Ectodermal cell (in vitro differentiated cells): ENCODE measurements at regions not wholly inside any gene's neighbourhood (a gene's known extent, or its start where the extent isn't known, plus 50 kb on each side); places are given as distances from the start of the nearest gene placed in this dataset.
"Not testable (repeated sequence)": the region's sequence is repeated elsewhere in the genome, so short reads cannot be mapped to it uniquely, and the experiment has no call there.

Source experiments
- H3K27ac ChIP-seq: 2 replicates; pipeline ENCODE4 v1.7.0; 2013; ENCODE audit warnings: mild to moderate bottlenecking, low read depth, low read length; ENCODE audit not compliant: insufficient read depth, poor library complexity, severe bottlenecking
- H3K27me3 ChIP-seq: 2 replicates; pipeline ENCODE4 v1.7.0; 2013; ENCODE audit warnings: mild to moderate bottlenecking, low read length; ENCODE audit not compliant: insufficient read depth, control insufficient read depth, poor library complexity, severe bottlenecking
- H3K36me3 ChIP-seq: one replicate; pipeline ENCODE4 v1.7.0; 2013; ENCODE audit warnings: low read length; ENCODE audit not compliant: control insufficient read depth, insufficient read depth
- H3K4me1 ChIP-seq: one replicate; pipeline ENCODE4 v1.7.0; 2013; ENCODE audit warnings: low read length; ENCODE audit not compliant: control insufficient read depth, insufficient read depth
- H3K4me3 ChIP-seq: 2 replicates; pipeline ENCODE4 v1.7.0; 2013; ENCODE audit warnings: low read depth, low read length, control low read depth; ENCODE audit not compliant: insufficient read depth
- H3K9me3 ChIP-seq: 2 replicates; pipeline ENCODE4 v1.7.0; 2013; ENCODE audit warnings: mild to moderate bottlenecking, low read length, moderate library complexity; ENCODE audit not compliant: control insufficient read depth
- WGBS, 2 experiments: methylation state at CpG; one replicate each; pipeline ENCODE4 v1.1.7; 2013; ENCODE audit warnings: missing lambda C conversion rate in 2 of 2; 5-methylcytosine and 5-hydroxymethylcytosine counted together

DNA sequence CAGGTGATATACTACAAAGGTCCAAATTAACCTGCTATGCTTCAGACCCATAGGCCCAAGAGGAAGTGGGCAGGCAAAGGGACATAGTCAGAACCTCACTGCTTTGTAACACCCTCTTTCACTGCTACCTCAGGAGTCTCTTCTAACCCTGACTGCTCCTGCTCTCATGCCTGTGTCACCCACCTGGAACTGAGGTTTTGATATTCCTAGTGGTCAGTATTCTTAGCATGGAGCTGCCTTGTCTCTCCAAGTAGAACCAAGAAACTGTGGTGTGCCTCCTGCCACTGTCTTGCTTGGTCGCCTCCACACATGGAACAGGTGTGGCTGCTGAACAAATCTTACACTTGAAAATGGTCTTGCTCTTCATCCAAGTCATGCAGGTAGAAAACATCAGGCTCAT is 677.5 kb downstream of the XPNPEP1 start:
- 70 to 72% methylated on average over 1 of the region's 1 CpG for WGBS, 2 experiments
- no peaks in the 10 kb centered on the region for H3K27me3 ChIP-seq
- no peak overlapping the region for H3K4me3 ChIP-seq
- no peak overlapping the region for H3K27ac ChIP-seq
- no peaks in the 10 kb centered on the region for H3K9me3 ChIP-seq
- H3K4me1 ChIP-seq = no peaks in the 10 kb centered on the region
- H3K36me3 ChIP-seq = no peaks in the 10 kb centered on the region

DNA sequence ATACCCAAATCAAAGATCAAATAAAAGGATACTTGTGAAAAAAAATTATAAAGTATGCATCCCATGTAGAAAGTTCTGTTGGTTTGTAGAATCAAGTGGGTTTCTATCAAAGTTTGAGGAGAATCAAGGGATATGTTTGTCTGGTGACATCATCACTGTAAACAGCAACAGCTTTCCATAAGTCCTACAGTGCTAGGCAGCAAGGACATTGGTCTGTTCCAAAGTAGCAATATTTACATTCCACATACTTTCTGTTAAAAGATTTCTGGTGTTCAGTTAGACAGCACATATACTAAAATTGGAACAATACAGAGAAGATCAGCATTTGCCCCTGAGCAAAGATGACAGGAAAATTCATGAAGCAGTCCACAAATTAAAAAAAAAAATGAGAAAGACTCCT is 683.9 kb downstream of the XPNPEP1 start:
- no peaks in the 10 kb centered on the region for H3K36me3 ChIP-seq
- H3K9me3 ChIP-seq = no peaks in the 10 kb centered on the region
- H3K27me3 ChIP-seq = no peaks in the 10 kb centered on the region
- no peak overlapping the region for H3K27ac ChIP-seq
- H3K4me1 ChIP-seq = no peaks in the 10 kb centered on the region
- no peak overlapping the region for H3K4me3 ChIP-seq

DNA sequence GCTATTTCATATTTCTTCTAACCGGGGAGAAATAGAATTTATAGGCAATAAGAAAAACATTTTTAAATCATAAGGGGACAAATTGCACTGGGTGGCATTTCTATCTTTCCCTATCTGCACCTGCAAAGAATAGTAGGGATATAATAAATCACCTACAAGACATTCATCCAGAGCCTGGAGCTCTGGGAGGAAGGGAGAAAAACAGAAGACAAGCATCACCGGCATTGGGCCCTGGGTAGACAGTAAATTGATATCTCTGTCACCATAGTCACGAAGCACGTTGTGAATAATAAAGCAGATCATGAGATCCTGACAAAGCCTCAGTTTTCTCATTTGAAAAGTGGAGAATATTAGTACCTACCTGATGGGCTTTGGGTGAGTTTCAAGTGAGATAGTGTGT is 685.6 kb downstream of the XPNPEP1 start:
- no peak overlapping the region for H3K4me3 ChIP-seq
- H3K36me3 ChIP-seq = no peaks in the 10 kb centered on the region
- no peak overlapping the region for H3K27ac ChIP-seq
- no peaks in the 10 kb centered on the region for H3K4me1 ChIP-seq
- WGBS, 2 experiments = 79 to 91% methylated on average over 3 to 4 of the region's 4 CpGs
- no peaks in the 10 kb centered on the region for H3K27me3 ChIP-seq
- H3K9me3 ChIP-seq = no peaks in the 10 kb centered on the region

DNA sequence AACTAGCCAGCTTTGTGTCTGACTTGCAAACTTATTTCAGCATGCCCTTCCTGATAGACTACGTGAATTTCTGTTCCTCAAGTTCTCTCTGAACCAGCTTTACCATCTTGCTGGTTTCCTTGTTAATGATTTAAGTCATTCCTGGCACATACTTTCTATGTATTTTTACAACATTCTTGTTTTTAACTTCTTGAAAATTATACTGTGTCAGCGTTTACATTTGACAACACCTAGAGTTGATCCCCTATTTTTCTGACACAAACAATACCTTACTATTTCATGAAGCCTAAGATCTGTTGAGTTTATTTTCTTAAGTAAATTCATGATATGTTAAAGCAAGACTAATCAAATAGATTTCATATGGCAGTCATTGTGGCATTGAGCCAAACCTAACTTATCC is 686.3 kb downstream of the XPNPEP1 start:
- Histone ChIP-seq H3K9me3 (no peaks in the 10 kb centered on the region), H3K27me3 (no peaks in the 10 kb centered on the region), H3K4me3 (no peak overlapping the region), H3K36me3 (no peaks in the 10 kb centered on the region), H3K27ac (no peak overlapping the region), H3K4me1 (no peaks in the 10 kb centered on the region)
- WGBS, 2 experiments = 60 to 70% methylated on average over 1 to 2 of the region's 2 CpGs

DNA sequence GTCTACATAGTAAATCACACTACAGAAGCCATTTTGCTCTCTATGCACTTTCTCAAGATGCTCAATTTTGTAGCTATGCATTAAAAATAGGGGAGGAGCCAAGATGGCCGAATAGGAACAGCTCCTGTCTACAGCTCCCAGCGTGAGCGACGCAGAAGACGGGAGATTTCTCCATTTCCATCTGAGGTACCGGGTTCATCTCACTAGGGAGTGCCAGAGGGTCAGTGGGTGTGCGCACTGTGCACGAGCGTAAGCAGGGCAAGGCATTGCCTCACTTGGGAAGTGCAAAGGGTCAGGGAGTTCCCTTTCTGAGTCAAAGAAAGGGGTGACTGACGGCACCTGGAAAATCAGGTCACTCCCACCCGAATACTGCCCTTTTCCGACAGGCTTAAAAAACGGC is 699.8 kb downstream of the XPNPEP1 start:
- WGBS, 2 experiments = 92% methylated on average over 13 of the region's 13 CpGs
- H3K36me3 ChIP-seq, H3K27me3 ChIP-seq, H3K4me3 ChIP-seq, H3K27ac ChIP-seq, H3K9me3 ChIP-seq, H3K4me1 ChIP-seq: not testable (repeated sequence)

DNA sequence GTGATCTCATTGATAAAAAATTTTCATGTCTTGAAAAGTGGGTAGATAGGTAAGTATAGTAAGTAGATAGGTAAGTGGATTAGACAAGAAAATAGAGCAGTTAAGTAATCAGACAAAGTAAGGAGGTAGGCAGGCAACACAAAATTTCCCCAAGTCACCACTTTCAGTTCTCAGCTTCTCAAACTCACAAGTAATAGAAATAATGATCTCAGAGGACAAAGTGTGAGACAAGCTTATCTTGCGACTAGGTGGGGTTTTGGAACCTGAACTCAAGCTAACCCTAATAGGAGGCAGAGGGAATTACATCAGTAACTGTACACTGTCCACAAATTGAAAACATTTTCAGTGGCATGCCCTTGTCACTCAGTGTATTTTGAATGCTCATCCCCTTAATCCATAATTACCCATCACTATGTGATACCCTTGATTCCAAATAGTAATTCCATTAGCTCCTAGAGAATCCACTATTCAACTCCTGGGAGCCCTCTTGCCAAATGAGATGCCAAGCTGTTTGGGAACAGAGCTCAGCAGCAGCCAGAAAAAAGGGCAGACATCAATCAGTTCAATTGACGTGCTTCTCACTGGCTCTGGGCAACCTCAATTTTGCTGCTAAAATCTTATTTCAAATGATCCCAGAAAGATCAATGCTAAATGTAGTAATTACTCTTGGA is 703.2 kb downstream of the XPNPEP1 start:
- no peaks in the 10 kb centered on the region for H3K27me3 ChIP-seq
- no peak overlapping the region for H3K27ac ChIP-seq
- no peak overlapping the region for H3K4me3 ChIP-seq
- no peaks in the 10 kb centered on the region for H3K9me3 ChIP-seq
- no peaks in the 10 kb centered on the region for H3K36me3 ChIP-seq
- no peaks in the 10 kb centered on the region for H3K4me1 ChIP-seq
- WGBS, 2 experiments = 82 to 88% methylated on average over 2 of the region's 2 CpGs

DNA sequence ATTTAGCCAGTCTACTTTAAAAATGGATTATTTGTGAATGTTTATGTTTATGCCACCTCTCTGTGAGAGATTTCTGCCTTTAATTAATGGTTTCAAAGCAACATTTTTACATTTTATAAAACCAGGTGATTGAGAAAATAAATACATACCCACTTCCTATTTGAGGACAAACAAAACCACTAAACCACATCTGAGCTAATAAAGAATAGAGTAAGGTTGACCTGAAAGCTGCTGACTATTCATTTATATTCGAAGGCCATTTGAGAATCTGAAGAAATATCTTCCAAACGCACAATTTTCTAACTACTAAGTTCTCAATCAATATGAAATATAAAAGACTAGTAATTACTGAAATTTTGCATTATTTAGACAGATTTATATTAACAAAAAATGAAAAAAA is 705.1 kb downstream of the XPNPEP1 start:
- Histone ChIP-seq H3K27me3 (no peaks in the 10 kb centered on the region), H3K36me3 (no peaks in the 10 kb centered on the region), H3K27ac (no peak overlapping the region), H3K4me1 (no peaks in the 10 kb centered on the region), H3K4me3 (no peak overlapping the region), H3K9me3 (no peaks in the 10 kb centered on the region)
- no CpG with 5 or more reads among the region's 2 CpGs for WGBS, 2 experiments

DNA sequence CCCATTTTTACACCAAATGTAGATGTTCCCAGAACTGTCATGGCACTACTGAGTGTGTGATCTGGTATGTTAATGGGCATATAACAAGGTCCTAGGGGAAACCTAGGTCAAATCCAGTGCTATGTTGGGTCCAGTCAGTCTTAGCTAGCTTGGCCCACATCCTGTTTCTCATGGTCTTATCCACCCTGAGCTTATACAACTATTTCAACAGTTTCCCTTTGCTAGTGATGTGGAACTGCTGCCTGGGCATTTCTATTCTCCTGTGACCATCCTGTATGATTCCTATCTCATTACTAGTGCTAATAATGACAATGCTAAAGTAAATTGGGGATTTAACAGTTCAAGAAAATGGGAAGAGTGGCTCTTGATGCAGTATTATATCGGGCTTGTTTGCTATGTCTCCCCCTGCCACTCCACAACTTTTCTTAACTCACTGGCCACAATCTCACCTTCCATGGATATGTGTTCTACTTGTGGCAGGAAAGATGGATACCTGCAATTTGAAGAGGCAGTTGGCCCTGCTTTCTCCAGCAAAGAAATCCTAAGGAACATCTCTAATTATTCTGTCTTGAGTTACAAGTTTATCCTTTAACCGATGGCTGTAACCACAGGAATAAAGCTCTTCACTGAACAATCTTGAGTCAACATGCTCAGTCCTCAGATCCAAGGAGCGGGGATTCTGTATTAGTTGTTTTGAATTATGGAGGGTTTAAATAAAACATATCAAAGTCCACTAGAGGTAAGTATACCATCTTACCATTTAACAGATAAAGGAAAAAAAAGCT is 707.8 kb downstream of the XPNPEP1 start:
- H3K9me3 ChIP-seq = no peaks in the 10 kb centered on the region
- H3K27me3 ChIP-seq = no peaks in the 10 kb centered on the region
- no peaks in the 10 kb centered on the region for H3K36me3 ChIP-seq
- H3K4me1 ChIP-seq = no peaks in the 10 kb centered on the region
- WGBS, 2 experiments = 94 to 95% methylated on average over 1 to 3 of the region's 3 CpGs
- H3K4me3 ChIP-seq = no peak overlapping the region
- H3K27ac ChIP-seq = no peak overlapping the region

DNA sequence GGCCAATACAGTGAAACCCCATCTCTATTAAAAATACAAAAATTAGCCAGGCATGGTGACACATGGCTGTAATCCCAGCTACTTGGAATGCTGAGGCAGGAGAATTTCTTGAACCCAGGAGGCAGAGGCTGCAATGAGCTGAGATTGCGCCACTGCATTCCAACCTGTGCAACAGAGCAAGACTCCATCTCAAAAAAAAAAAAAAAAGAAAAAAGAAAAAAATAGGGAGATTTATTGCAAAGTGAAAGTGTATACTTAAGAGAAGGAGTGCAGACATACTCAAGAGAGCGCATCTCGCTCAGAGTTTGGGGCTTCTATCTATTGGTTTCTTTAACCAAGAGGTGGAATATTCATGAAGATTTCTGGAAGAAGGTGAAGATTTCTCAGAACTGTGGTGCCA is 708.4 kb downstream of the XPNPEP1 start:
- not testable (repeated sequence) for H3K4me1 ChIP-seq, H3K4me3 ChIP-seq, H3K27ac ChIP-seq, H3K36me3 ChIP-seq, H3K27me3 ChIP-seq, H3K9me3 ChIP-seq
- 82 to 89% methylated on average over 3 of the region's 3 CpGs for WGBS, 2 experiments

DNA sequence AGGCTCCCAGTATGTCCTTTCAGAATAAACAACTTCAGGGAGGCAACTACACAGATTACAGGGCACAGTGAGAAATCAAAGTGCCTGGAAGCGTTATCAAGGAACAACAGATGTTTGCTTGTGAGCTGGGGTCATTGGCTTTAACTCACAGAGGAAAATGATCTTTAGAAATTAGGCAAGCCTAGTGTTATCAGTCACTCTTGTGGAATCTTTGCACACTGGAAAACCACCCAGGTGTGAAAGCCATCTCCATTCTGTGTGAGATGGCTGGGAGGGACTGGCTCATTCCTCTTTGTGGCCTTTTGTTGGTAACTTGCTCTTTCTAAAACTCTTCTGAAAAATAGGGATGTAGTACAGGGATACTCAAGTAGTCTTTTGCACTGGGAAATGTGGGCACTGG is 716.0 kb downstream of the XPNPEP1 start:
- H3K27me3 ChIP-seq = no peaks in the 10 kb centered on the region
- H3K9me3 ChIP-seq = no peaks in the 10 kb centered on the region
- WGBS, 2 experiments = 84 to 85% methylated on average over 1 of the region's 1 CpG
- H3K4me1 ChIP-seq = no peaks in the 10 kb centered on the region
- H3K27ac ChIP-seq = no peak overlapping the region
- H3K36me3 ChIP-seq = no peaks in the 10 kb centered on the region
- no peak overlapping the region for H3K4me3 ChIP-seq
